ENCODE measurements at regions not wholly inside any gene's neighbourhood (a gene's known extent, or its start where the extent isn't known, plus 50 kb on each side); places are given as distances from the start of the nearest gene placed in this dataset.
"Not testable (repeated sequence)": the region's sequence is repeated elsewhere in the genome, so short reads cannot be mapped to it uniquely, and the experiment has no call there.

- DNase-seq (ENCODE audit: extremely low read depth, low read depth) = no peak
- no peak overlapping the region for H3K4me3 ChIP-seq (replicated peaks; ENCODE audit: low read depth, low read length)
- TF ChIP-seq, protein P1, sequence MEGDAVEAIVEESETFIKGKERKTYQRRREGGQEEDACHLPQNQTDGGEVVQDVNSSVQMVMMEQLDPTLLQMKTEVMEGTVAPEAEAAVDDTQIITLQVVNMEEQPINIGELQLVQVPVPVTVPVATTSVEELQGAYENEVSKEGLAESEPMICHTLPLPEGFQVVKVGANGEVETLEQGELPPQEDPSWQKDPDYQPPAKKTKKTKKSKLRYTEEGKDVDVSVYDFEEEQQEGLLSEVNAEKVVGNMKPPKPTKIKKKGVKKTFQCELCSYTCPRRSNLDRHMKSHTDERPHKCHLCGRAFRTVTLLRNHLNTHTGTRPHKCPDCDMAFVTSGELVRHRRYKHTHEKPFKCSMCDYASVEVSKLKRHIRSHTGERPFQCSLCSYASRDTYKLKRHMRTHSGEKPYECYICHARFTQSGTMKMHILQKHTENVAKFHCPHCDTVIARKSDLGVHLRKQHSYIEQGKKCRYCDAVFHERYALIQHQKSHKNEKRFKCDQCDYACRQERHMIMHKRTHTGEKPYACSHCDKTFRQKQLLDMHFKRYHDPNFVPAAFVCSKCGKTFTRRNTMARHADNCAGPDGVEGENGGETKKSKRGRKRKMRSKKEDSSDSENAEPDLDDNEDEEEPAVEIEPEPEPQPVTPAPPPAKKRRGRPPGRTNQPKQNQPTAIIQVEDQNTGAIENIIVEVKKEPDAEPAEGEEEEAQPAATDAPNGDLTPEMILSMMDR (IDR thresholded peaks at IDR 0.05; ENCODE audit: low read depth, low read length, missing control alignments) = no peak
These were observed 956.3 kb downstream of the SLC4A3 start for GRCh38 chr2:220583725-220584124.

DNA sequence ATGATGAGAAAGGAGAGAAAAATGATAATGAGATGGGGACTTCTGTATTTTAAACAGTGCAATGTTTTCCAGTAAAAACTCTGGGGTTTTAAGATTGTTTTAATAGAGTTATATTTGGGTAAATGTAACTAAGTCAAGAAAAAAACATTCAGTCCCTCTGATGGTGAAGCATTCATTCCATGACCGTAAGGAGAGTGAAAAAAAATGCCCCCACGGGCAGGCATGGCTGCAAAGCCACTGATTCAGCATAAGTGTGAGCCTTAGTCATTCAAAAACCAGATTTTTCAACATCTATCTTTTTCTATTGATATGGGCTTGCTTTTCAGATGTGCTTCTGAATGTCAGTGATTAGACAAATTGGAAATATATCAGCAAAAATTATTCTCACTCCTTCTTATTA, 957.8 kb downstream of the SLC4A3 start:
- TF ChIP-seq, protein P1 (IDR thresholded peaks at IDR 0.05; ENCODE audit: low read depth, low read length, missing control alignments) = no peak
- no peak overlapping the region for H3K4me3 ChIP-seq (replicated peaks; ENCODE audit: low read depth, low read length)
- no peak for DNase-seq (ENCODE audit: extremely low read depth, low read depth)

- DNase-seq (ENCODE audit: extremely low read depth, low read depth) = no peak
- TF ChIP-seq, protein P1 (IDR thresholded peaks at IDR 0.05; ENCODE audit: low read depth, low read length, missing control alignments) = no peak
- no peak overlapping the region for H3K4me3 ChIP-seq (replicated peaks; ENCODE audit: low read depth, low read length)
These were observed 959.6 kb downstream of the SLC4A3 start for GRCh38 chr2:220586980-220587530.

DNA sequence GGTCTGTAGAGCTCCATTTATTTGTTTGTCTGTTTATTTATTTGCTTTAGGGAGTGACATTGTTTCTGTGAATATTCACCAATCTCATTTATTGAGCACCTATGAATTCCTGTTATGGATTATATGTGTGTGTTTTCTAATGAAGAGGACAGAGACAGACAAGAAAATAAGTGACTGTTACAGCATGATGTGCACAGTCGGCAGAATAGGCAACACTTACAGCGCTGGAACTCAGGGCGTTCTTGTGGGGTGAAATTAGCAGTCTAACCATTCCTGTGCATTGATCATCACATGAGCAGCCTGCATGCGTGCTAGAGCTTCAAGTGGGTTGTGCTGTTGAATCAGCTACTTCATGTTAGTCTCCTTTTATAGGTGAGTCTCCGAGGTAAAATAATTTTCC, 960.7 kb downstream of the SLC4A3 start:
- no peak overlapping the region for H3K4me3 ChIP-seq (replicated peaks; ENCODE audit: low read depth, low read length)
- TF ChIP-seq, protein P1 (IDR thresholded peaks at IDR 0.05; ENCODE audit: low read depth, low read length, missing control alignments) = no peak
- DNase-seq (ENCODE audit: extremely low read depth, low read depth) = no peak

DNA sequence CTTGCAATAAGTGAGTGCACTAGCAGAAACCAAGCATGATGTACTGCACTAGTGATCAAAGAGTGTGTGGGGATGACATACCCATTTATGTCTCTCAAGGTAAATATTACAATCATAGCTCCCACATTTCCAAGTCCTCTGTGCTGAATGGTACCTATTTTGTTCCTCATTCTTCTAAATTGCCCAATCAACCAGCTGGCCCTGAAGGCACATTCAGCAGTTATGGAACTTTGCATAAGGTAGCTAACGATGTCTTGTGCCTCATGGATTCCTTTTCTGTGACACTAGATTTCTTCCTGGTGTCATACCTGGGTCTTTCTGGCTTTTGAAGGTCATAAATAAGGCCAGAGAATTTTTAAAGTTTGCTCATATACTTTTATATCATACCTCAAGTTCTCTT, 963.0 kb downstream of the SLC4A3 start:
- no peak for DNase-seq (ENCODE audit: extremely low read depth, low read depth)
- no peak overlapping the region for H3K4me3 ChIP-seq (replicated peaks; ENCODE audit: low read depth, low read length)
- TF ChIP-seq, protein P1 (IDR thresholded peaks at IDR 0.05; ENCODE audit: low read depth, low read length, missing control alignments) = no peak

DNA sequence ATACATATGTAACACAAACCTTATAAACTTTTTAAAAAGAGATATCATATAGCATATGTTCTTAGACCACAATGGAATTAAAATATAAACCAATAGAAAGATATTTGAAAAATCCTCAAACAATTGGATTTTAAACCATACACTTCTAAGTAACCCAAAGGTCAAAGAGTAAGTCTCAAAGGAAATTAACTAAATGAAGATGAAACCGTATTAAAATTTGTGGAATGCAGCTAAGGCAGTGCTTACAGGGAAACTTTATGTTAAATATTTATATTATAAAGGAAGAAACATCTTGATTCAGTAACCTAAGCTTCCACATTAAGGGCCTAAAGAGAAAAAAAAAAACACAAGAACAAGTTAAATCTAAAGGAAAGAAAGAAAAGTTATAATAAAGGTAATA, 966.1 kb downstream of the SLC4A3 start:
- no peak for DNase-seq (ENCODE audit: extremely low read depth, low read depth)
- no peak overlapping the region for H3K4me3 ChIP-seq (replicated peaks; ENCODE audit: low read depth, low read length)
- TF ChIP-seq, protein P1 (IDR thresholded peaks at IDR 0.05; ENCODE audit: low read depth, low read length, missing control alignments) = no peak

- no peak overlapping the region for H3K4me3 ChIP-seq (replicated peaks; ENCODE audit: low read depth, low read length)
- no peak for DNase-seq (ENCODE audit: extremely low read depth, low read depth)
- TF ChIP-seq, protein P1 (IDR thresholded peaks at IDR 0.05; ENCODE audit: low read depth, low read length, missing control alignments) = no peak
These were observed 970.4 kb downstream of the EPHA4 start for GRCh38 chr2:220601674-220602073.

- not testable (repeated sequence) for H3K4me3 ChIP-seq (replicated peaks; ENCODE audit: low read depth, low read length); DNase-seq (ENCODE audit: extremely low read depth, low read depth)
These were observed 959.1 kb downstream of the EPHA4 start for GRCh38 chr2:220613004-220613403.

All from HFF-Myc (cell line).